ENCODE measurements at regions not wholly inside any gene's neighbourhood (a gene's known extent, or its start where the extent isn't known, plus 50 kb on each side); places are given as distances from the start of the nearest gene placed in this dataset.

DNA sequence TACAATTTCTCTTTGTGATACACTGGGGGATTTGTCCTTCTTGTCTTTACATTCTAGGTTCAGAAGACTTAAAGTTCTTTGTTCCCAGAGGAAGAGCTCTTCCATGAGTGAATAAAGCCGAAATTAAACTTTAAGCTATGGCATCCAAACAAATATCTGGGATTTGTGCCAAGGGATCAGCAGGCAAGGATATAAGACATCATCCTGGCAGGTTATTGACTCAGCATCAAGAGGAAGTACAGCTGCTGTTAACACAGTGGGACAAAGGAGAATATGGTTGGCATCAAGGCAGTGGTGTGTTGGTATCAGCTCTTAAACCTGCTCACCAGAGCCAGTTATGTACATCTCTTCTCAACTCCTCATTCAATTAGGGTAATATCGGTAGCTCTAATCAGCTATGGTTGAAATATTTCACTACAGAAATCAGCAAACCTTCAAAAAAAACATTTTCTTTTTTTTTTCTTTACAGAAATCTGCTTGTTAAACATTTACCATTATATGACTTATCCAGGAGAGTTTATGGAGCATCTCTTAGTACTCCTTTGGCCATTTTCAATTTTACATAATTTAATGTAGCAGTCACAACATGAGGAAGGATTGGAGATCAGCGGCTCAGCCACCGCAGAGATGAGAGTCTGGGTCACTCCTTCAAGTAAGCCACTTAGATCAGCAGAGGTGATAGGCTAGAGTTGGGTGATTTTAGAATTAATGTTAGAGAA is 1198.6 kb upstream of the EPHA6 start:
- Histone ChIP-seq H3K27me3 (replicated peaks; ENCODE audit: control insufficient read depth, insufficient read depth, low read length) (no peaks in the 10 kb centered on the region), H3K36me3 (ENCODE audit: control insufficient read depth, insufficient read depth, low read length) (no peaks in the 10 kb centered on the region), H3K4me3 (replicated peaks; ENCODE audit: low read depth, low read length) (no peak overlapping the region)
- TF ChIP-seq, protein P1, sequence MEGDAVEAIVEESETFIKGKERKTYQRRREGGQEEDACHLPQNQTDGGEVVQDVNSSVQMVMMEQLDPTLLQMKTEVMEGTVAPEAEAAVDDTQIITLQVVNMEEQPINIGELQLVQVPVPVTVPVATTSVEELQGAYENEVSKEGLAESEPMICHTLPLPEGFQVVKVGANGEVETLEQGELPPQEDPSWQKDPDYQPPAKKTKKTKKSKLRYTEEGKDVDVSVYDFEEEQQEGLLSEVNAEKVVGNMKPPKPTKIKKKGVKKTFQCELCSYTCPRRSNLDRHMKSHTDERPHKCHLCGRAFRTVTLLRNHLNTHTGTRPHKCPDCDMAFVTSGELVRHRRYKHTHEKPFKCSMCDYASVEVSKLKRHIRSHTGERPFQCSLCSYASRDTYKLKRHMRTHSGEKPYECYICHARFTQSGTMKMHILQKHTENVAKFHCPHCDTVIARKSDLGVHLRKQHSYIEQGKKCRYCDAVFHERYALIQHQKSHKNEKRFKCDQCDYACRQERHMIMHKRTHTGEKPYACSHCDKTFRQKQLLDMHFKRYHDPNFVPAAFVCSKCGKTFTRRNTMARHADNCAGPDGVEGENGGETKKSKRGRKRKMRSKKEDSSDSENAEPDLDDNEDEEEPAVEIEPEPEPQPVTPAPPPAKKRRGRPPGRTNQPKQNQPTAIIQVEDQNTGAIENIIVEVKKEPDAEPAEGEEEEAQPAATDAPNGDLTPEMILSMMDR (IDR thresholded peaks at IDR 0.05; ENCODE audit: insufficient read depth, low read length, poor library complexity, severe bottlenecking): no peak
- DNase-seq (ENCODE audit: extremely low read depth, insufficient read length): no peak

DNA sequence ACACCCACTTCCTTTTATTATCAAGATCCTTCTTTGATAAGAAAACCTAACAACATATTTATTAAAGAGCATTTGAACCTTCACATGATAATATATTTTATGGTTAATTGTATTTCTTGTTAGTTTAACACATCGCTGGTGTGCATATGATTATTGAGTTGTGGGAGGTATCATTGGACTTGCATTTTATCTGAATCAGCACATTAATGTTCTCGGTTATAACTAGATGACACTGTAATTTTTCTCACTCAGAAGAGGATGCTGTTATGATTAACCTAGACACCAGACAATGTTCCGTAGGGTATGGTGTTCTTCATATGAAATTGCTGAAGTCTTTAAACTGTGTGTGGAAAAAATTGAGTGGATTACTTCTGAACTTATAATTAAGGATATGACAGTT is 1188.3 kb upstream of the EPHA6 start:
- H3K4me3 ChIP-seq (replicated peaks; ENCODE audit: low read depth, low read length): no peak overlapping the region
- TF ChIP-seq, protein P1 (IDR thresholded peaks at IDR 0.05; ENCODE audit: insufficient read depth, low read length, poor library complexity, severe bottlenecking): no peak
- no peaks in the 10 kb centered on the region for H3K36me3 ChIP-seq (ENCODE audit: control insufficient read depth, insufficient read depth, low read length)
- no peak for DNase-seq (ENCODE audit: extremely low read depth, insufficient read length)
- H3K27me3 ChIP-seq (replicated peaks; ENCODE audit: control insufficient read depth, insufficient read depth, low read length): no peaks in the 10 kb centered on the region

DNA sequence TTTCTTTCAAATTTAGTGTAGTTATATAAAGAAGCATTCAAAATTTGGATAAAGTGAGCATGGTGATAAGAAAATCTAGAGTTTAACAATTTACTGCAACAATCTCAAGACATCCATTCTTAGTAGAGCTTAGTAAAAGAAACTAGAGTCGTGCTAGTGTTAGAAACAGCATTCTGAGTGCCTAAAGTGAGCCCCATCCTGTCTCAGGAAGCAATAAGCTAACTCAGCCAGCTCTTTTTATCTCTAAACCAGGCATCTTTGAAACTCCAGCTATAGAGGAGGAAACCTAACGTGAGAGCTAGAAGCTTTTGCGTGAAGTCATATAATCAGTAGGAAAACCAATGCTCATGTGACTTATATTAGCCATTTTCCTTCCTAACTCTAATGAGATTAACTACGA is 1187.1 kb upstream of the EPHA6 start:
- no peak overlapping the region for H3K4me3 ChIP-seq (replicated peaks; ENCODE audit: low read depth, low read length)
- DNase-seq (ENCODE audit: extremely low read depth, insufficient read length): no peak
- TF ChIP-seq, protein P1 (IDR thresholded peaks at IDR 0.05; ENCODE audit: insufficient read depth, low read length, poor library complexity, severe bottlenecking): no peak

DNA sequence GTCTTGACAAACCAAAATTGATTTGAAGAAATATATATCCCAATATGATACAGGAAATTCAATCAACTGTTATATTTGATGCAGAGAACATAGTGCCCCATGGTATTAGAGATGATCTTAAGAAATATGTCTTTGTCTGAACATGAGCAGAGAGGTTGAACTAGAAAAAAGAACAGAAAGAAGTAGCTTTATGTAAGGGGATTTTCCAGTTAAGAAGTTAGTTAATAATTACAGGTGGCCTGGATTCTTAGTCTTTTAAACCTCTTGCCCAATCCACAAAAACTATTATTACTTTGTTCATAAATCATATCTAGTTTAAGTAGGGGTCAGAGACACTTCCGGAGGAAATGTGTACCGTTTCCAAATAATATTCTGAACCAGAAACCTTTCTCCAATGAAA is 1186.7 kb upstream of the EPHA6 start:
- Histone ChIP-seq H3K36me3 (ENCODE audit: control insufficient read depth, insufficient read depth, low read length) (no peaks in the 10 kb centered on the region), H3K27me3 (replicated peaks; ENCODE audit: control insufficient read depth, insufficient read depth, low read length) (no peaks in the 10 kb centered on the region), H3K4me3 (replicated peaks; ENCODE audit: low read depth, low read length) (no peak overlapping the region)
- TF ChIP-seq, protein P1 (IDR thresholded peaks at IDR 0.05; ENCODE audit: insufficient read depth, low read length, poor library complexity, severe bottlenecking): no peak
- DNase-seq (ENCODE audit: extremely low read depth, insufficient read length): no peak

More for the DNA sequence above, 1187.1 kb upstream of the EPHA6 start:
- Histone ChIP-seq H3K36me3 (ENCODE audit: control insufficient read depth, insufficient read depth, low read length) (no peaks in the 10 kb centered on the region), H3K27me3 (replicated peaks; ENCODE audit: control insufficient read depth, insufficient read depth, low read length) (no peaks in the 10 kb centered on the region)

DNA sequence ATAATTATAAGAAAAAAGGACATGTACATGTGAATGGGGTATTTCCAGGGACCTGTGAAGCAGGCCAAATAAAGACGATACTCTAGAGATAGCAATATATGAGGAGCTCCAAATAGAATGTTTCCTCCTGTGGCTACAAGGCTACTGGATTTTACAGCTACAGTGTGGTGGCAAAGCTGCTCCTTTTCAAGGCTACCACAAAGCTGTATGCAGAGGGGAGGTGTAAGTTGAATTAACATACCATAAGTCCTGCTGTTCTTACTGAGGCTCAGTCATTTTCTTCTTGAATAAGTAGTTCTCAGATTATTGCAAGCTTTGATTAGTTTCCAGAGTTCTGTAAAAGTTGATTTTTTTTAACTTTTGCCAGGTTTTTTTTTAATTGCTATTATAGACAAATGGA is 1184.6 kb upstream of the EPHA6 start:
- no peaks in the 10 kb centered on the region for H3K36me3 ChIP-seq (ENCODE audit: control insufficient read depth, insufficient read depth, low read length)
- DNase-seq (ENCODE audit: extremely low read depth, insufficient read length): no peak
- no peak overlapping the region for H3K4me3 ChIP-seq (replicated peaks; ENCODE audit: low read depth, low read length)
- H3K27me3 ChIP-seq (replicated peaks; ENCODE audit: control insufficient read depth, insufficient read depth, low read length): no peaks in the 10 kb centered on the region
- TF ChIP-seq, protein P1 (IDR thresholded peaks at IDR 0.05; ENCODE audit: insufficient read depth, low read length, poor library complexity, severe bottlenecking): no peak

DNA sequence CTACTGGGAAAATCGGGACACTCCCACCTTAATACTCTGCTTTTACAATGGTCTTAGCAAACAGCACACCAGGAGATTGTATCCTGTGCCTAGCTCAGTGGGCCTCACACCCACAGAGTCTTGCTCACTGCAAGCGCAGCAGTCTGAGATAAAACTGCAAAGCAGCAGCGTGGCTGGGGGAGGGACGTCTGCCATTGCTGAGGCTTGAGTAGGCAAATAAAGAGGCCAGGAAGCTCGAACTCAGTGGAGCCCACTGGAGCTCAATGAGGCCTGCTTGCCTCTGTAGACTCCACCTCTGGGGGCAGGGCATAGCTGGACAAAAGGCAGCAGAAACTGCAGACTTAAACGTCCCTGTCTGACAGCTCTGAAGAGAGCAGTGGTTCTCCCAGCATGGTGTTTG is 1169.1 kb upstream of the EPHA6 start:
- Histone ChIP-seq H3K4me3 (replicated peaks; ENCODE audit: low read depth, low read length) (no peak overlapping the region), H3K36me3 (ENCODE audit: control insufficient read depth, insufficient read depth, low read length) (no peaks in the 10 kb centered on the region), H3K27me3 (replicated peaks; ENCODE audit: control insufficient read depth, insufficient read depth, low read length) (no peaks in the 10 kb centered on the region)
- no peak for DNase-seq (ENCODE audit: extremely low read depth, insufficient read length)
- TF ChIP-seq, protein P1 (IDR thresholded peaks at IDR 0.05; ENCODE audit: insufficient read depth, low read length, poor library complexity, severe bottlenecking): no peak
